Fibroblast of lung (primary cell): ENCODE measurements at regions not wholly inside any gene's neighbourhood (a gene's known extent, or its start where the extent isn't known, plus 50 kb on each side); places are given as distances from the start of the nearest gene placed in this dataset.

Experiments used
- DNase-seq, 2 donors: peaks; one replicate each; pipeline versions ENCODE4 v3.0.0 to v3.0.0-alpha.2; 2010; ENCODE audit warnings: low read depth in 2 of 2
- H2AFZ ChIP-seq: 2 replicates; pipeline ENCODE4 v1.5.1; 2012; ENCODE audit warnings: low read length, control low read depth, inconsistent platforms
- H3K27ac ChIP-seq: 2 replicates; pipeline ENCODE4 v1.5.1; 2011; ENCODE audit warnings: low read length, control low read depth; ENCODE audit not compliant: insufficient read depth
- H3K27me3 ChIP-seq: 2 replicates; pipeline ENCODE4 v1.5.1; 2011; ENCODE audit warnings: mild to moderate bottlenecking, low read length; ENCODE audit not compliant: control insufficient read depth, insufficient read depth
- H3K36me3 ChIP-seq: 2 replicates; pipeline ENCODE4 v1.5.1; 2011; ENCODE audit warnings: low read length; ENCODE audit not compliant: control insufficient read depth, insufficient read depth
- H3K4me1 ChIP-seq: 2 replicates; pipeline ENCODE4 v1.5.1; 2011; ENCODE audit warnings: low read length; ENCODE audit not compliant: control insufficient read depth, insufficient read depth; ENCODE audit errors: extremely low read depth
- H3K4me2 ChIP-seq: 2 replicates; pipeline ENCODE4 v1.5.1; 2011; ENCODE audit warnings: low read length, control low read depth; ENCODE audit not compliant: insufficient read depth; ENCODE audit errors: extremely low read depth
- H3K4me3 ChIP-seq, 4 experiments: fragments of 200-600 bp in 1 of 4; sonication (generic) in 1 of 4; replicated peaks in 1 of 4; 2 replicates each; pipeline ENCODE4 v1.5.1; 2011 to 2016; ENCODE audit warnings: low read length in 4 of 4, low read depth in 3 of 4, mild to moderate bottlenecking in 3 of 4, control low read depth in 2 of 4, inconsistent platforms in 1 of 4, mixed read lengths in 1 of 4; ENCODE audit not compliant: insufficient read depth in 1 of 4; ENCODE audit errors: control extremely low read depth in 1 of 4
- H3K79me2 ChIP-seq: 2 replicates; pipeline ENCODE4 v1.5.1; 2012; ENCODE audit warnings: mild to moderate bottlenecking, low read length, inconsistent platforms; ENCODE audit not compliant: control insufficient read depth, insufficient read depth
- H3K9ac ChIP-seq: 2 replicates; pipeline ENCODE4 v1.5.1; 2011; ENCODE audit warnings: mild to moderate bottlenecking, low read length, control low read depth; ENCODE audit not compliant: insufficient read depth
- H3K9me3 ChIP-seq: 2 replicates; pipeline ENCODE4 v1.5.1; 2012; ENCODE audit warnings: low read depth, low read length; ENCODE audit not compliant: control insufficient read depth, insufficient read depth
- H4K20me1 ChIP-seq: 2 replicates; pipeline ENCODE4 v1.5.1; 2011; ENCODE audit warnings: low read length; ENCODE audit not compliant: control insufficient read depth, insufficient read depth; ENCODE audit errors: extremely low read depth
- CTCF ChIP-seq, 2 donors: IDR thresholded peaks in 1 of 2; conservative IDR thresholded peaks in 1 of 2; 1 replicate in 1 of 2; 2 replicates in 1 of 2; pipeline ENCODE4 v1.5.1; 2011 to 2012; ENCODE audit warnings: low read length in 2 of 2, control low read depth in 1 of 2, inconsistent platforms in 1 of 2, low read depth in 1 of 2, mild to moderate bottlenecking in 1 of 2
- EZH2 ChIP-seq: IDR thresholded peaks from 2 replicates; pipeline ENCODE4 v1.5.1; 2012; ENCODE audit warnings: low read length, control low read depth, mild to moderate bottlenecking; ENCODE audit errors: missing control alignments

- peak in 1 of 2 donors; percentile 24 for DNase-seq
- TF ChIP-seq EZH2 = no peak
- no peak overlapping the region for H3K4me3 ChIP-seq
- H3K36me3 ChIP-seq = no peaks in the 10 kb centered on the region
- no peak overlapping the region for H3K9ac ChIP-seq
- no peaks in the 10 kb centered on the region for H3K27me3 ChIP-seq
- H3K9me3 ChIP-seq = no peaks in the 10 kb centered on the region
- no peak overlapping the region for H2AFZ ChIP-seq
- H3K4me1 ChIP-seq = no peaks in the 10 kb centered on the region
- H3K4me2 ChIP-seq = no peak overlapping the region
- no peak overlapping the region for H3K27ac ChIP-seq
- no peaks in the 10 kb centered on the region for H4K20me1 ChIP-seq
- H3K79me2 ChIP-seq = no peaks in the 10 kb centered on the region
These were observed 560.8 kb downstream of the POM121L12 start for GRCh38 chr7:53596230-53596629.

- no peaks in the 10 kb centered on the region for H3K36me3 ChIP-seq
- TF ChIP-seq EZH2 (no peak), CTCF (conservative IDR thresholded peaks at IDR 0.05 in 1 of 2, IDR thresholded peaks at IDR 0.05 in 1 of 2; ENCODE audit: low read depth in 1 of 2, low read length in 2 of 2) (no peak)
- DNase-seq = no peak
- H4K20me1 ChIP-seq = no peaks in the 10 kb centered on the region
- H3K9ac ChIP-seq = no peak overlapping the region
- H3K79me2 ChIP-seq = no peaks in the 10 kb centered on the region
- no peak overlapping the region for H3K27ac ChIP-seq
- no peaks in the 10 kb centered on the region for H3K9me3 ChIP-seq
- no peaks in the 10 kb centered on the region for H3K27me3 ChIP-seq
- H3K4me1 ChIP-seq = no peaks in the 10 kb centered on the region
- no peak overlapping the region for H3K4me2 ChIP-seq
- no peak overlapping the region for H3K4me3 ChIP-seq
- no peak overlapping the region for H2AFZ ChIP-seq
These were observed 564.9 kb downstream of the POM121L12 start for GRCh38 chr7:53600296-53600695.

- no peak overlapping the region for H2AFZ ChIP-seq
- H3K27me3 ChIP-seq = no peaks in the 10 kb centered on the region
- H3K27ac ChIP-seq = no peak overlapping the region
- no peaks in the 10 kb centered on the region for H3K79me2 ChIP-seq
- H3K36me3 ChIP-seq = no peaks in the 10 kb centered on the region
- H3K9ac ChIP-seq = no peak overlapping the region
- no peak for TF ChIP-seq CTCF (conservative IDR thresholded peaks at IDR 0.05 in 1 of 2, IDR thresholded peaks at IDR 0.05 in 1 of 2; ENCODE audit: low read depth in 1 of 2, low read length in 2 of 2)
- no peak for TF ChIP-seq EZH2
- no peak overlapping the region for H3K4me3 ChIP-seq
- H4K20me1 ChIP-seq = no peaks in the 10 kb centered on the region
- H3K4me1 ChIP-seq = no peaks in the 10 kb centered on the region
- no peaks in the 10 kb centered on the region for H3K9me3 ChIP-seq
- no peak overlapping the region for H3K4me2 ChIP-seq
- DNase-seq = no peak
These were observed 567.5 kb downstream of the POM121L12 start for GRCh38 chr7:53602817-53603418.
